Activated CD4-positive, alpha-beta memory T cell treated with anti-CD3 and anti-CD28 coated beads, Interleukin-2, amount 10 ng/mL, durations not matched to agents 7 days and 5 days (primary cell): ENCODE measurements at regions not wholly inside any gene's neighbourhood (a gene's known extent, or its start where the extent isn't known, plus 50 kb on each side); places are given as distances from the start of the nearest gene placed in this dataset.

Experiments
- CTCF ChIA-PET: fragments of 350-600 bp; sonication (Branson Sonifier 250); formaldehyde crosslinking; loops from one replicate; lab custom pipeline; 2021; ENCODE audit warnings: antibody characterized with exemption, inconsistent platforms; lab: Charles Lee
- POLR2A ChIA-PET: fragments of 350-600 bp; sonication (Branson Sonifier 250); formaldehyde crosslinking; loops from one replicate; lab custom pipeline; 2021; ENCODE audit warnings: antibody characterized with exemption; lab: Charles Lee
- DNase-seq: peaks from one replicate; pipeline ENCODE4 v3.0.0-alpha.2; 2020
- H3K27ac Mint-ChIP-seq: one replicate; pipeline ENCODE4 v1.8.0; 2021; ENCODE audit warnings: mild to moderate bottlenecking, mixed read lengths
- H3K27me3 Mint-ChIP-seq: one replicate; pipeline ENCODE4 v1.8.0; 2021; ENCODE audit warnings: mixed read lengths
- H3K36me3 Mint-ChIP-seq: one replicate; pipeline ENCODE4 v1.8.0; 2021; ENCODE audit warnings: low read depth, mixed read lengths
- H3K4me1 Mint-ChIP-seq: one replicate; pipeline ENCODE4 v1.8.0; 2021; ENCODE audit warnings: mixed read lengths
- H3K4me3 Mint-ChIP-seq: one replicate; pipeline ENCODE4 v1.8.0; 2021; ENCODE audit warnings: mild to moderate bottlenecking, mixed read lengths
- H3K9me3 Mint-ChIP-seq: one replicate; pipeline ENCODE4 v1.8.0; 2021; ENCODE audit warnings: mixed read lengths

GRCh38 chr10:130924138-130924819 is 387.2 kb downstream of the TCERG1L start:
- H3K27me3 Mint-ChIP-seq = no peaks in the 10 kb centered on the region
- CTCF ChIA-PET = no interaction called here

GRCh38 chr10:130926442-130926841 is 385.1 kb downstream of the TCERG1L start:
- Mint-ChIP-seq H3K9me3 (peaks cover 10% of the 10 kb centered on the region), H3K4me1 (no peaks in the 10 kb centered on the region), H3K4me3 (no peak overlapping the region), H3K27ac (no peak overlapping the region), H3K36me3 (no peaks in the 10 kb centered on the region), H3K27me3 (no peaks in the 10 kb centered on the region)
- CTCF ChIA-PET = no interaction called here
- no peak for DNase-seq
- POLR2A ChIA-PET = no interaction called here

More at GRCh38 chr10:130924138-130924819, 387.2 kb downstream of the TCERG1L start:
- H3K9me3 Mint-ChIP-seq = peaks cover 3% of the 10 kb centered on the region
- no peak for DNase-seq
- H3K36me3 Mint-ChIP-seq = no peaks in the 10 kb centered on the region
- no peak overlapping the region for H3K27ac Mint-ChIP-seq
- H3K4me3 Mint-ChIP-seq = no peak overlapping the region
- H3K4me1 Mint-ChIP-seq = no peaks in the 10 kb centered on the region
- POLR2A ChIA-PET = no interaction called here

GRCh38 chr10:130927157-130927556 is 384.4 kb downstream of the TCERG1L start:
- POLR2A ChIA-PET = no interaction called here
- Mint-ChIP-seq H3K4me3 (no peak overlapping the region), H3K9me3 (peaks cover 11% of the 10 kb centered on the region), H3K36me3 (no peaks in the 10 kb centered on the region), H3K27ac (no peak overlapping the region), H3K27me3 (no peaks in the 10 kb centered on the region), H3K4me1 (no peaks in the 10 kb centered on the region)
- DNase-seq = no peak
- CTCF ChIA-PET = no interaction called here

DNA sequence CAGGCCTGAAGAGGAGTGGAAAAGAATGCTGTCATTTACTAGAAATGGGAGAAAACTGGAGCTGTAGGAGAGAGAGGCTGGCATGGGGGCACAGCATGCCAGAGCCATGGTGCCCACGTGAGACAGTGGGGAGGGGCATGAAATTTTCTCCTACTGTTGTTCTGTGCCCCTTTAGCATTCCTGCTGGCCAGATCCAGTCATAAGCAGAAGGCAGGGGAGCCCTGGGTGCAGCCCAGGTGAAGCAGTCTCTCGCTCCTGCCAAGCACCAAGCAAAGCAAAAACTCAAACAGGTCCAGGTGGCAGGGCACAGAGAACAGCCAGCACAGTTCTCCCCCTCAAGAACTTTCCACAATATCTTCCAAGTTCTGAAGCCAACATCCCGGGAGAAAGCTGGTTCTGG is 383.2 kb downstream of the TCERG1L start:
- CTCF ChIA-PET = no interaction called here
- POLR2A ChIA-PET = no interaction called here
- Mint-ChIP-seq H3K27me3 (no peaks in the 10 kb centered on the region), H3K4me3 (no peak overlapping the region), H3K9me3 (peaks cover 8% of the 10 kb centered on the region), H3K36me3 (no peaks in the 10 kb centered on the region), H3K4me1 (no peaks in the 10 kb centered on the region), H3K27ac (no peak overlapping the region)
- no peak for DNase-seq

GRCh38 chr10:130929422-130930325 is 381.8 kb downstream of the TCERG1L start:
- POLR2A ChIA-PET = no interaction called here
- H3K27ac Mint-ChIP-seq = no peak overlapping the region

DNA sequence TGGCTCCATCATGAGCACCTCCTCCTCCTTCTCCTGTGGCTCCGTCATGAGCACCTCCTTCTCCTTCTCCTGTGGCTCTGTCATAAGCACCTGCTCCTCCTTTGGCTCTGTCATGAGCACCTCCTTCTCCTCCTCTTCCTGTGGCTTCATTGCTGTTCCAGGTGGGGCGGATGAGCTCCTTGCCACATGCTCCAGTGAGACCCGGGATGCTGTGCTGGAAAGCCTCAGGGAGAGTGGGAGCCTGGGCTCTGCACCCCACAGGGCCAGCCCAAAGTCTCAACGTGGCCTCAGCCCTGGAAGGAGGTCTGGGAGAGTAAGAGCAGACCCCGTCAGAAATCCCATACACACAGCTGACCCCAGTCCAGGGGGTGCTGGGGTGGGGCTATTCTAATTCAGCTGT is 380.7 kb downstream of the TCERG1L start:
- ChIA-PET POLR2A (no interaction called here), CTCF (no interaction called here)
- DNase-seq = no peak
- Mint-ChIP-seq H3K4me3 (no peak overlapping the region), H3K9me3 (peaks cover 8% of the 10 kb centered on the region), H3K27me3 (no peaks in the 10 kb centered on the region), H3K27ac (no peak overlapping the region), H3K36me3 (no peaks in the 10 kb centered on the region), H3K4me1 (no peaks in the 10 kb centered on the region)

More at GRCh38 chr10:130929422-130930325, 381.8 kb downstream of the TCERG1L start:
- Mint-ChIP-seq H3K36me3 (no peaks in the 10 kb centered on the region), H3K9me3 (peaks cover 8% of the 10 kb centered on the region), H3K4me3 (no peak overlapping the region), H3K27me3 (no peaks in the 10 kb centered on the region), H3K4me1 (no peaks in the 10 kb centered on the region)
- CTCF ChIA-PET = no interaction called here
- DNase-seq = no peak

DNA sequence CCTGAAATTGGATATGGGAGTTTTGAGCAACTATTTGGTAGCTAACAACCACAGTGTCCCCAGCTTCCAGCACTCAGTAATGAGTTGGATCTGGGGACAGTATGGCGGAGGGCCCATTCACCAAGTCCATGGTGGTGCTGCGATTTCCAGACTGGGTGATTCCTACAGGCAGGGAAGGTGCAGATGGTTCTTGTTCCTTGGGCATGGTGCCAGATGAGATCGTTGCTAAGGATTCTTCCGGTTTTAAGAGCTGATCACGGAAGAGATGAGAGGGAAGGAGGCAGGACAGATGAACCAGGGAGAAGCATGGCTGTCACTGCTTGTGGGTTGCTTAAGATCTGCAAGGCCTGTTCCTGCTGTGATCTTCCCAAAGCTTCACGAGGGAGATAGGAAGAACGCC is 380.3 kb downstream of the TCERG1L start:
- CTCF ChIA-PET = no interaction called here
- Mint-ChIP-seq H3K36me3 (no peaks in the 10 kb centered on the region), H3K4me1 (no peaks in the 10 kb centered on the region), H3K4me3 (no peak overlapping the region), H3K27me3 (no peaks in the 10 kb centered on the region), H3K27ac (no peak overlapping the region), H3K9me3 (peaks cover 8% of the 10 kb centered on the region)
- no peak for DNase-seq
- POLR2A ChIA-PET = no interaction called here

- Mint-ChIP-seq H3K27me3 (no peaks in the 10 kb centered on the region), H3K4me3 (no peak overlapping the region), H3K4me1 (no peaks in the 10 kb centered on the region), H3K9me3 (peaks cover 8% of the 10 kb centered on the region), H3K27ac (no peak overlapping the region), H3K36me3 (no peaks in the 10 kb centered on the region)
- ChIA-PET CTCF (no interaction called here), POLR2A (no interaction called here)
- no peak for DNase-seq
Measured at GRCh38 chr10:130932326-130933007, 379.1 kb downstream of the TCERG1L start.

DNA sequence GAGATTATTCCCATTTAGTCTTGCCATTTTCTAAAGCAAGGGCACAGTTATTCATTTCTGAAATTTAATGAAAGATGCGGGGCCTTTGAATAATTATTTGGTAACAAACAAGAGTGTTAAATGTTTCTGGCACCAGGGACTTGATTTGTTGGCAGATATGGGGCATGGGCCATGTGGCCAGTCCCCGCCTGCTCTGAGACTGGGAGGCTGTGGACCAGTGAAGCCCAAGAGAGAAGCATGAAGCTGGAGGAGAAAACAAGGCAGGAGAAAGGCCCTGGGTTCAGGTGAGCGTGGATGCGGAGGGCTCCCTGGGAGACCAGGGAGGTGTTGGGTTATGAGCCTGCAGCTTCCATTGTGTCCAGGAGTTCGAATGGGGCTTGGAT is 378.5 kb downstream of the TCERG1L start:
- ChIA-PET CTCF (no interaction called here), POLR2A (no interaction called here)
- Mint-ChIP-seq H3K27me3 (no peaks in the 10 kb centered on the region), H3K4me1 (no peaks in the 10 kb centered on the region), H3K4me3 (no peak overlapping the region), H3K36me3 (no peaks in the 10 kb centered on the region), H3K9me3 (peaks cover 8% of the 10 kb centered on the region), H3K27ac (no peak overlapping the region)
- DNase-seq = no peak

- H3K9me3 Mint-ChIP-seq = peaks cover 8% of the 10 kb centered on the region
- CTCF ChIA-PET = no interaction called here
- POLR2A ChIA-PET = no interaction called here
- no peaks in the 10 kb centered on the region for H3K4me1 Mint-ChIP-seq
- no peaks in the 10 kb centered on the region for H3K27me3 Mint-ChIP-seq
- no peaks in the 10 kb centered on the region for H3K36me3 Mint-ChIP-seq
- no peak overlapping the region for H3K4me3 Mint-ChIP-seq
- no peak overlapping the region for H3K27ac Mint-ChIP-seq
- no peak for DNase-seq
Measured at GRCh38 chr10:130934293-130935127, 377.0 kb downstream of the TCERG1L start.

GRCh38 chr10:130935128-130935439 is 376.4 kb downstream of the TCERG1L start:
- Mint-ChIP-seq H3K27me3 (no peaks in the 10 kb centered on the region), H3K27ac (no peak overlapping the region), H3K4me1 (no peaks in the 10 kb centered on the region), H3K36me3 (no peaks in the 10 kb centered on the region), H3K4me3 (no peak overlapping the region), H3K9me3 (peaks cover 8% of the 10 kb centered on the region)
- CTCF ChIA-PET = no interaction called here
- POLR2A ChIA-PET = no interaction called here
- no peak for DNase-seq

DNA sequence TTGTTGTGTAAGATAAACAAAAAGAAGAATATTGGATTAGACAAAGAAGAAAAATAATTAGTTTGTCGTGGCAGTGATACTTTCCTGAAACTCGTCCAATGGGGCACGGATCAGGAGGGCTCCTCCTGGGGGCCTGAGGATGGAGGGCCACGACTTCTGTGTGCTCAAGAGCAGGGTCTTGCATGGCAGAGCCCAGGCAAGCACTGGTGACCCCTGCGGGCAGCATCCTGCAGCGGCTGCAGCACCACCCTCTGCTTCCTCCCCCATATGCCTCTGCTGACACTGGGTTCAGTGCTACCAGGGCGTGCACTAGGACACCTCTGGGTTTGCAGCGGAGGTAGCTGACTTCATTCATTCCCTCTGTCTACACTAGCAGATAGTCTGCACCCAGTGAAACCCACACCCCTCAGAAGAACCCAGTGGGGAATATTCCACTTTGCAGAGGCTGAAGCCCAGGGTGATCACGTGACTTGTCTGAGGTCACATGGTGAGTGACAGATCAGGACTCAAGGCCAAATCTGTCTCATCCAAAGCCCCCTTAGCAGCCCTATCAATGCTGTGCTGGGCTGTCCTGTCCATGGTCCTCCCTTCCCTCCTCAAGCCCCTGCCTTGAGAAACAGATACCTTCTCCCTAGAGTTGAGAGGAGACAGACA is 375.5 kb downstream of the TCERG1L start:
- ChIA-PET CTCF (no interaction called here), POLR2A (no interaction called here)
- Mint-ChIP-seq H3K36me3 (no peaks in the 10 kb centered on the region), H3K4me3 (no peak overlapping the region), H3K27me3 (no peaks in the 10 kb centered on the region), H3K9me3 (peaks cover 5% of the 10 kb centered on the region), H3K4me1 (no peaks in the 10 kb centered on the region), H3K27ac (no peak overlapping the region)
- DNase-seq = no peak
